Stimulated activated CD8-positive, alpha-beta memory T cell treated with anti-CD3 and anti-CD28 coated beads, Interleukin-12 subunit alpha, Interleukin-12 subunit beta, amount 100 ng/mL, for 1 hour (primary cell): ENCODE measurements at regions not wholly inside any gene's neighbourhood (a gene's known extent, or its start where the extent isn't known, plus 50 kb on each side); places are given as distances from the start of the nearest gene placed in this dataset.

Experiments
- DNase-seq: peaks from one replicate; pipeline ENCODE4 v3.0.0-alpha.2; 2020; ENCODE audit warnings: low read depth

- DNase-seq: no peak
Observed at GRCh38 chr12:127358888-127359287, 908.1 kb upstream of the TMEM132C start.

- no peak for DNase-seq
Observed at GRCh38 chr12:127360580-127360979, 906.4 kb upstream of the TMEM132C start.

- DNase-seq: no peak
Observed at GRCh38 chr12:127362121-127362520, 904.8 kb upstream of the TMEM132C start.

GRCh38 chr12:127363392-127363791 lies 903.6 kb upstream of the TMEM132C start:
- no peak for DNase-seq

- DNase-seq: no peak
Observed at GRCh38 chr12:127373559-127373958, 893.4 kb upstream of the TMEM132C start.

GRCh38 chr12:127374447-127374846 lies 892.5 kb upstream of the TMEM132C start:
- DNase-seq: no peak

- no peak for DNase-seq
Observed at GRCh38 chr12:127381043-127381668, 885.8 kb upstream of the TMEM132C start.

- DNase-seq: no peak
Observed at GRCh38 chr12:127381681-127382080, 885.3 kb upstream of the TMEM132C start.

GRCh38 chr12:127383281-127383680 lies 883.7 kb upstream of the TMEM132C start:
- no peak for DNase-seq

- no peak for DNase-seq
Observed at GRCh38 chr12:127386723-127387122, 880.2 kb upstream of the TMEM132C start.

- no peak for DNase-seq
Observed at GRCh38 chr12:127388985-127389384, 878.0 kb upstream of the TMEM132C start.

- no peak for DNase-seq
Observed at GRCh38 chr12:127389923-127390322, 877.0 kb upstream of the TMEM132C start.

GRCh38 chr12:127393465-127393864 lies 873.5 kb upstream of the TMEM132C start:
- no peak for DNase-seq

GRCh38 chr12:127393896-127394295 lies 873.1 kb upstream of the TMEM132C start:
- no peak for DNase-seq

- DNase-seq: no peak
Observed at GRCh38 chr12:127396734-127397133, 870.2 kb upstream of the TMEM132C start.

- DNase-seq: no peak
Observed at GRCh38 chr12:127398016-127398710, 868.8 kb upstream of the TMEM132C start.

- DNase-seq: no peak
Observed at GRCh38 chr12:127399451-127399850, 867.5 kb upstream of the TMEM132C start.

GRCh38 chr12:127400221-127400620 lies 866.7 kb upstream of the TMEM132C start:
- DNase-seq: no peak

- DNase-seq: no peak
Observed at GRCh38 chr12:127401005-127401404, 866.0 kb upstream of the TMEM132C start.

- DNase-seq: no peak
Observed at GRCh38 chr12:127401536-127401935, 865.4 kb upstream of the TMEM132C start.

- no peak for DNase-seq
Observed at GRCh38 chr12:127411166-127411915, 855.6 kb upstream of the TMEM132C start.

- no peak for DNase-seq
Observed at GRCh38 chr12:127411981-127412380, 855.0 kb upstream of the TMEM132C start.

GRCh38 chr12:127412866-127413265 lies 854.1 kb upstream of the TMEM132C start:
- DNase-seq: no peak
